Activated CD4-positive, alpha-beta T cell treated with anti-CD3 and anti-CD28 coated beads, Interleukin-2, Interleukin-6, amounts not matched to agents 100 ng/mL and 50 ng/mL, durations not matched to agents 16 hours and 8 hours (primary cell): ENCODE measurements at regions not wholly inside any gene's neighbourhood (a gene's known extent, or its start where the extent isn't known, plus 50 kb on each side); places are given as distances from the start of the nearest gene placed in this dataset.
"Not testable (repeated sequence)": the region's sequence is repeated elsewhere in the genome, so short reads cannot be mapped to it uniquely, and the experiment has no call there.

Source experiments
- DNase-seq: peaks from one replicate; pipeline ENCODE4 v3.0.0-alpha.2; 2020

GRCh38 chr2:65626831-65627230, 194.4 kb upstream of the SPRED2 start:
- no peak for DNase-seq

- DNase-seq, result no peak
Measured at GRCh38 chr2:65625982-65626381, 193.6 kb upstream of the SPRED2 start.

GRCh38 chr2:65622951-65623535, 190.6 kb upstream of the SPRED2 start:
- no peak for DNase-seq

GRCh38 chr2:65622499-65622898, 190.1 kb upstream of the SPRED2 start:
- DNase-seq, result no peak

- DNase-seq, result no peak
Measured at GRCh38 chr2:65620524-65620923, 188.1 kb upstream of the SPRED2 start.

- no peak for DNase-seq
Measured at GRCh38 chr2:65620026-65620425, 187.6 kb upstream of the SPRED2 start.

- DNase-seq, result no peak
Measured at GRCh38 chr2:65615602-65616001, 183.2 kb upstream of the SPRED2 start.

GRCh38 chr2:65613968-65614555, 181.7 kb upstream of the SPRED2 start:
- DNase-seq, result no peak

- DNase-seq, result no peak
Measured at GRCh38 chr2:65611488-65611887, 179.1 kb upstream of the SPRED2 start.

- DNase-seq, result no peak
Measured at GRCh38 chr2:65608916-65609315, 176.5 kb upstream of the SPRED2 start.

- DNase-seq, result no peak
Measured at GRCh38 chr2:65608466-65608865, 176.1 kb upstream of the SPRED2 start.

GRCh38 chr2:65607662-65608305, 175.4 kb upstream of the SPRED2 start:
- no peak for DNase-seq

GRCh38 chr2:65605743-65606058, 173.3 kb upstream of the SPRED2 start:
- DNase-seq, result no peak

- DNase-seq, result no peak
Measured at GRCh38 chr2:65605058-65605742, 172.8 kb upstream of the SPRED2 start.

GRCh38 chr2:65604246-65604645, 171.8 kb upstream of the SPRED2 start:
- DNase-seq, result no peak

GRCh38 chr2:65602603-65603235, 170.3 kb upstream of the SPRED2 start:
- DNase-seq, result no peak

GRCh38 chr2:65600871-65601270, 168.5 kb upstream of the SPRED2 start:
- not testable (repeated sequence) for DNase-seq

GRCh38 chr2:65600351-65600750, 168.0 kb upstream of the SPRED2 start:
- DNase-seq, result not testable (repeated sequence)

- DNase-seq, result no peak
Measured at GRCh38 chr2:65599693-65600092, 167.3 kb upstream of the SPRED2 start.

GRCh38 chr2:65598996-65599395, 166.6 kb upstream of the SPRED2 start:
- no peak for DNase-seq

- no peak for DNase-seq
Measured at GRCh38 chr2:65598264-65598663, 165.9 kb upstream of the SPRED2 start.

GRCh38 chr2:65595630-65596029, 163.2 kb upstream of the SPRED2 start:
- no peak for DNase-seq

- no peak for DNase-seq
Measured at GRCh38 chr2:65594150-65594549, 161.8 kb upstream of the SPRED2 start.

GRCh38 chr2:65589667-65590066, 157.3 kb upstream of the SPRED2 start:
- no peak for DNase-seq
